GM20000 (cell line): ENCODE measurements at regions not wholly inside any gene's neighbourhood (a gene's known extent, or its start where the extent isn't known, plus 50 kb on each side); places are given as distances from the start of the nearest gene placed in this dataset.

ENCODE experiments used
- DNase-seq: peaks from one replicate; pipeline ENCODE4 v3.0.0; 2012; ENCODE audit warnings: low spot score
- TF ChIP-seq, protein P1 (sequence below): IDR thresholded peaks from 2 replicates; pipeline ENCODE4 v1.5.1; 2012; ENCODE audit warnings: mild to moderate bottlenecking, control low read depth; ENCODE audit errors: extremely low read depth, missing control alignments

DNA sequence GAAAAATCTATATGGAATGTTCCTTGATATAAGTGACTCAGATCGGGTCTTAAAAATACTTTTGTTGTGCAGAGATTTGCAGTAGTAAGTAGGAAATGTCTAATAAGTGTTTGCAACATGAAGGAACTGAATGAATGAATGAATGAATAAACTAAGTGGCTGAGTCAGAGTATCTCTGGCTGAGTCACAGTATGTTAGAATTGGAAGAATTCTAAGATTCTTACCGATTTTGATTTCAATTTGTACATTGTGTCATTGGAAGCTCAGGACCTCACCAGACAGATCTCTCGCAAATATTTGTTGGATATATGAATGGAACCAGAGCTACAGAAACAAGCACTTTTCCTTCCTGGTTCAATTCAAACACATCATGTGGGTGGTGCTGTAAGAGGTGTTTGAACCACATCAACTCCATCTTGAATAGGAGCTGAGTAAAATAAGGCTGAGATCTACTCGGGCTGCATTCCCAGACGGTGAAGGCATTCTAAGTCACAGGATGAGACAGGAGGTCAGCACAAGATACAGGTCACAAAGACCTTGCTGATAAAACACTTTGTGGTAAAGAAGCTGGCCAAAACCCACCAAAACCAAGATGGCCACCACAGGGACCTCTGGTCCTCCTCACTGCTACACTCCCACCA lies 123.9 kb upstream of the FOXN3 start:
- no peak for DNase-seq
- TF ChIP-seq, protein P1, sequence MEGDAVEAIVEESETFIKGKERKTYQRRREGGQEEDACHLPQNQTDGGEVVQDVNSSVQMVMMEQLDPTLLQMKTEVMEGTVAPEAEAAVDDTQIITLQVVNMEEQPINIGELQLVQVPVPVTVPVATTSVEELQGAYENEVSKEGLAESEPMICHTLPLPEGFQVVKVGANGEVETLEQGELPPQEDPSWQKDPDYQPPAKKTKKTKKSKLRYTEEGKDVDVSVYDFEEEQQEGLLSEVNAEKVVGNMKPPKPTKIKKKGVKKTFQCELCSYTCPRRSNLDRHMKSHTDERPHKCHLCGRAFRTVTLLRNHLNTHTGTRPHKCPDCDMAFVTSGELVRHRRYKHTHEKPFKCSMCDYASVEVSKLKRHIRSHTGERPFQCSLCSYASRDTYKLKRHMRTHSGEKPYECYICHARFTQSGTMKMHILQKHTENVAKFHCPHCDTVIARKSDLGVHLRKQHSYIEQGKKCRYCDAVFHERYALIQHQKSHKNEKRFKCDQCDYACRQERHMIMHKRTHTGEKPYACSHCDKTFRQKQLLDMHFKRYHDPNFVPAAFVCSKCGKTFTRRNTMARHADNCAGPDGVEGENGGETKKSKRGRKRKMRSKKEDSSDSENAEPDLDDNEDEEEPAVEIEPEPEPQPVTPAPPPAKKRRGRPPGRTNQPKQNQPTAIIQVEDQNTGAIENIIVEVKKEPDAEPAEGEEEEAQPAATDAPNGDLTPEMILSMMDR: no peak

DNA sequence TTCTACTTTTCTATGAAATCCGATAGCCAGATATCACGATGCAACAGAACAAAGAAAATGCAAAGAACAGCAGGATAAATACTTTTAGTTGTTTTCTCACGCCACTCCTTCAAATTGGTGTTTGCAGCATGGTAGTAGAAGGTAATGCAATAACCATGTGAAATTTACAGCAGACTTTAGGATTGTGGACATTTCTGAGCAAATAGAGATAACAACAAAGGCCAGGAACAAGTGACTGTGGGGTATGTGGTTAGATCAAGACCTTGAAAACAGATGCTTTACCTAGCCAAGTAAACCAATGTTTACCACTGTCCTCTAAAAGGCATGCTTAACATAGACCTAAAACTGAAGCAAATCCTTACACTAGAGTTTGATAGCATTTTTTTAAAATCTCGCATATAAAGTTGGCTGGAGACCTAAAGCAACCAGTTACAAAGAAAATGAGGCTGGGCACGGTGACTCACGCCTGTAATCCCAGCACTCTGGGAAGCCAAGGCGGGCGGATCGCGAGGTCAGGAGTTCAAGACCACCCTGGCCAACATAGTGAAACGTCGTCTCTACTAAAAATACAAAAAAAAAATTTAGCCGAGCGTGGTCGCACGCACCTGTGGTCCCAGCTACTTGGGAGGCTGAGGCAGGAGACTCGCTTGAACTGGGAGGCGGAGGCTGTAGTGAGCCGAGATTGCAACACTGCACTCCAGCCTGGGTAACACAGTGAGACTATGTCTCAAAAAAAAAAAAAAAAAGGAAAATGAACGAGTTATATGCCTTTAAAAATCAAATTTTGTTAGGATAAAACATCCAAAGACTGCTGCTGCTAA lies 123.2 kb upstream of the FOXN3 start:
- TF ChIP-seq, protein P1: no peak
- DNase-seq: no peak

DNA sequence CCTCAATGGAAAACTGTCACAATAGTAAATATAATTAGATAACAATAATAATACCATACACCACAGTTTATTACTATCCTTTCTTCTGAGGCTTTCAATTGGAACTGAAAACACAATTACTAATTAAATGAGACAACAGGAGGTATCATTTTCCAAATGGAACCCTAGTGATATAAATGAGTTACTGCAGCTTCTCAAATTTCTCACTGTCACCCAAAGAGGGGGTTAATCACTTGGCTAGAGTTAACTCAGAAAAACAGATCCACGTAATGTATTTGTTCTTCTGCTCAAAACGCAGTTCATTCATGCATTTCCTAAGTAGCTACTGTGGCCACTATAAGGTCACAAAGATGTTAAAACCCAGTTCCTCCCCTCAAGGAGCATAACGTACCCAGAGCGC lies 120.9 kb upstream of the FOXN3 start:
- DNase-seq: no peak
- TF ChIP-seq, protein P1: no peak

DNA sequence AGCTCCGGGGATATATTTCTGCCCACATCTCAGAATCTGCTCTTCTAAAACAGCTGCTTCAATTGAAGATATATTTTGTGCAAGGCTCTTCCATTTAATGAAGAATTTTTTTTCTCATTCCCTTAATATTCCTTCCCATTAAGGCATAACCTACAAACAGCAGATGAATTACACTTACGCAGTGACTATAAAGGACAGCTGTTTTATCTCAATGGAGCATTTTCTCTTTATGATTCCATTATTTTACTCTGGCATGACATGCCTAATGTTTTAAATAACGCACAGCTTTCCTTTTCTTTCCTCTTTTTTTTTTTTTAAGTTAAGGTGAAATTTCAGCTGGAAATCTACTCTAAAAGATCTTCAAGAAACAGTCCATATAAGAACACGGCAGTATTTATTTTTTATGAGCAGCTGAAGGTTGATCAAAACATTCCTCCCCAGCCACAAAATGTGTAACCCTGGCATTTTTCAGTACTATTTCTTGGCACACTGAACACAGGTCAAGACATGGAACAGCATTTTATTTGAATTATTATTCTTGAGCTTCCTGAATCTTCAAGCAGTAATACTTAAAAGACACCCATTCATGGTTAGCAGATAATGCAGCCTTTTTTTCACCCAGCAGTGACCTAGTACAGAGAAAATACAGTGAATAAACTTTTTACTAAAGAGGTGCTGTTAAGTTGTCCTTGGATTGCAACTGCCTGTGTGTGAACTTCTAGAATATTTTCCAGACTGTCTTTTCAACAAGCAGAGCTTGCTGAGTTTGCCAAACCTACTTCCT lies 118.1 kb upstream of the FOXN3 start:
- DNase-seq: no peak
- TF ChIP-seq, protein P1: no peak

DNA sequence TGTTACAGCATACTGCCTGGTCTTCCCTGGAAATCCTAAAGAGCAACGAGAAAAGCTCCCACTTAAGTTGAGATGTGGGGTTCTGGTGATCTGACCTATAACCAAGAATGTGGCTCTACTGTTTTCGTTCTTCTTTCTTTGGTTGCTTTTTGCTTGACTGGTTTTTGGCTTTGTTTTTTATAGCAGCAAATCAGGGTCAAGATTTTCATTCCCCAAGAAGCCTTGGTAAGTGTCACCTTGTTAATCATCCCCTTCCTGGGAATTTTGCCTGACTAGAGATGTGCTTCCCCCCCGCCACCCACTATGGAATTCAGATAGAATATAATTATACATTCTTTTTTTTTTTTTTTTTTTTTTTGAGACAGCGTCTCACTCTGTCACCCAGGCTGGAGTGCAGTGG lies 116.7 kb upstream of the FOXN3 start:
- TF ChIP-seq, protein P1: no peak
- no peak for DNase-seq

DNA sequence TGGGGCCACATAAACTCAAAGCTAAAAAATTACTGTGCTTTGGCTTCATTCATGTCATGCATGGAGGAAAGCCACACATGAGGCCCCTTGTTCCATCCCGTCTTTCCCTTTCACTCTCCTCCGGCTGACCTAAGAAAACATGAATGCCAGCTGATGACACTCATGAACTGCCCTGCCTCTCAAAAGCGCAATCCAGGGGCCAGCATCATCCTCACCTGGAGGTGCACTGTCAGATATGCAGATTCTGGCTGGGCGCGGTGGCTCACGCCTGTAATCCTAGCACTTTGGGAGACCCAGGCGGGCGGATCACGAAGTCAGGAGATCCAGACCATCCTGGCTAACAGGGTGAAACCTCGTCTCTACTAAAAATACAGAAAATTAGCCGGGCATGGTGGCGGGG lies 116.1 kb upstream of the FOXN3 start:
- TF ChIP-seq, protein P1: no peak
- no peak for DNase-seq
